ENCODE measurements at regions not wholly inside any gene's neighbourhood (a gene's known extent, or its start where the extent isn't known, plus 50 kb on each side); places are given as distances from the start of the nearest gene placed in this dataset.

DNA sequence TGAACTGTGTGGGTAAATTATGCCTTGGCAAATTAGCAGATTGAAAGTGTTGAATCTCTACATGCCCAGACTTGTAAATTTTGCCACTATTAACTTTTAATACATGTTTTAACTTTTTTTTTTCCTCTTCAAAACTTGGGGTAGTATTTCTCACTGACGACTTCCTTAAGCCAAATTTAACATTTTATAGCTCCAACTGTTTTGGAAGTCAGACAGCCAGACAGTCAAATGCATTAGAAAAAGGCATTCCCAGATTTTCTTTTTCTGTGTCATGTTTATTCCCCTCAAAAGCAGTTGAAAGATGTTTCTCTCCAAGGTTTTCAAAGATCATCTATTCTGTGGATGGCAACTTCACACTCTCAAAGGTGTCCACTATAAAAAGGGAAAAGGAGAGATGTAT, 226.8 kb upstream of the FN1 start (continued):
- TF ChIP-seq, protein P1, sequence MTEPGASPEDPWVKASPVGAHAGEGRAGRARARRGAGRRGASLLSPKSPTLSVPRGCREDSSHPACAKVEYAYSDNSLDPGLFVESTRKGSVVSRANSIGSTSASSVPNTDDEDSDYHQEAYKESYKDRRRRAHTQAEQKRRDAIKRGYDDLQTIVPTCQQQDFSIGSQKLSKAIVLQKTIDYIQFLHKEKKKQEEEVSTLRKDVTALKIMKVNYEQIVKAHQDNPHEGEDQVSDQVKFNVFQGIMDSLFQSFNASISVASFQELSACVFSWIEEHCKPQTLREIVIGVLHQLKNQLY (CRISPR knock-in tag; conservative IDR thresholded peaks at IDR 0.05), result no peak
- no peak for TF ChIP-seq SMAD1 (IDR thresholded peaks at IDR 0.05; ENCODE audit: low read depth, low read length, partially characterized antibody)
- no peak for TF ChIP-seq BHLHE40 (IDR thresholded peaks at IDR 0.05; ENCODE audit: low read length)
- TF ChIP-seq, protein P2, sequence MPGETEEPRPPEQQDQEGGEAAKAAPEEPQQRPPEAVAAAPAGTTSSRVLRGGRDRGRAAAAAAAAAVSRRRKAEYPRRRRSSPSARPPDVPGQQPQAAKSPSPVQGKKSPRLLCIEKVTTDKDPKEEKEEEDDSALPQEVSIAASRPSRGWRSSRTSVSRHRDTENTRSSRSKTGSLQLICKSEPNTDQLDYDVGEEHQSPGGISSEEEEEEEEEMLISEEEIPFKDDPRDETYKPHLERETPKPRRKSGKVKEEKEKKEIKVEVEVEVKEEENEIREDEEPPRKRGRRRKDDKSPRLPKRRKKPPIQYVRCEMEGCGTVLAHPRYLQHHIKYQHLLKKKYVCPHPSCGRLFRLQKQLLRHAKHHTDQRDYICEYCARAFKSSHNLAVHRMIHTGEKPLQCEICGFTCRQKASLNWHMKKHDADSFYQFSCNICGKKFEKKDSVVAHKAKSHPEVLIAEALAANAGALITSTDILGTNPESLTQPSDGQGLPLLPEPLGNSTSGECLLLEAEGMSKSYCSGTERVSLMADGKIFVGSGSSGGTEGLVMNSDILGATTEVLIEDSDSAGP (CRISPR knock-in tag; IDR thresholded peaks at IDR 0.05), result no peak

DNA sequence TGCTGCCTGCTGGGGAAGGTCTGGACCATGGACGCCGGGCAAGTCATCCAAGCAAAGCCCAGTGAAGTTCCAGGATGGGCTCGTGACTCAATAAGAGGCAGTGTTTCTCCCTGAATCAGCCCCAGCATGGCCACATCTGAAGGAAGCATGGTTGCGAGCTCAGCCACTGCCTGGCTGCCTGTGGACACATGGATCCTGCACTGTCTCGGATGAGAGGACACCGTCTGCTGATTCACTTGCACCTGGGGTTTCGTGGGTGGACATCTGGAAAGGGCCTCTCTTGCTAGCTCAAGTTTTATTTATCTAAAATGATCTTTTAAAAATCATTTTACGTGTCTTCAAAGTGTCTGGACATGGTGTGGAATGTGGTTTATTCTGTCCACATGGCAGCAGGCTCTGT, 224.8 kb upstream of the FN1 start:
- no peak overlapping the region for H3K27ac ChIP-seq (ENCODE audit: extremely low read depth, low read depth, low read length)
- no peaks in the 10 kb centered on the region for H3K27me3 ChIP-seq (ENCODE audit: control insufficient read depth in 2 of 2, insufficient read depth in 2 of 2, low read length in 2 of 2)
- DNase-seq (ENCODE audit: extremely low read depth in 1 of 4, low spot score in 3 of 4), result no peak
- H3K9me3 ChIP-seq (replicated peaks; ENCODE audit: control insufficient read depth, insufficient read depth, low read depth, low read length), result no peaks in the 10 kb centered on the region
- no peak for ATAC-seq
- H2AFZ ChIP-seq (ENCODE audit: low read depth, low read length), result no peak overlapping the region
- no peak overlapping the region for H3K4me2 ChIP-seq (ENCODE audit: insufficient read depth, low read length)
- H3K4me3 ChIP-seq, result no peak overlapping the region
- no peak overlapping the region for H3K9ac ChIP-seq (ENCODE audit: insufficient read depth in 1 of 2, low read depth in 2 of 2, low read length in 2 of 2)
- no peak for FAIRE-seq
- no peaks in the 10 kb centered on the region for H3K36me3 ChIP-seq (ENCODE audit: control insufficient read depth, insufficient read depth, low read length)
- 65% methylated on average over 8 of the region's 8 CpGs for WGBS (ENCODE audit: insufficient coverage, low coverage, missing lambda C conversion rate)
- intact Hi-C loops (cut with micrococcal nuclease) (no loop called here), in situ Hi-C loops (cut with MboI) (no loop called here)
- no peaks in the 10 kb centered on the region for H3K9me1 ChIP-seq (ENCODE audit: control insufficient read depth, insufficient read depth, low read length)
- BruUV-seq (replicated peaks), result no TSS peak
- no peaks in the 10 kb centered on the region for H4K20me1 ChIP-seq (replicated peaks; ENCODE audit: control insufficient read depth, insufficient read depth, low read length)
- ChIA-PET POLR2A (no interaction called here), CTCF (ENCODE audit: low intra/inter-chr PET ratio) (no interaction called here)
- no peaks in the 10 kb centered on the region for H3K4me1 ChIP-seq (replicated peaks in 1 of 2; ENCODE audit: control insufficient read depth in 2 of 2, insufficient read depth in 2 of 2, low read length in 2 of 2)
- no peaks in the 10 kb centered on the region for H3K79me2 ChIP-seq (ENCODE audit: control insufficient read depth, insufficient read depth, low read length)
- TF ChIP-seq GATAD2A (IDR thresholded peaks at IDR 0.05), result no peak
- TF ChIP-seq CHCHD3 (CRISPR knock-in tag; IDR thresholded peaks at IDR 0.05), result no peak
- TF ChIP-seq, protein P3, sequence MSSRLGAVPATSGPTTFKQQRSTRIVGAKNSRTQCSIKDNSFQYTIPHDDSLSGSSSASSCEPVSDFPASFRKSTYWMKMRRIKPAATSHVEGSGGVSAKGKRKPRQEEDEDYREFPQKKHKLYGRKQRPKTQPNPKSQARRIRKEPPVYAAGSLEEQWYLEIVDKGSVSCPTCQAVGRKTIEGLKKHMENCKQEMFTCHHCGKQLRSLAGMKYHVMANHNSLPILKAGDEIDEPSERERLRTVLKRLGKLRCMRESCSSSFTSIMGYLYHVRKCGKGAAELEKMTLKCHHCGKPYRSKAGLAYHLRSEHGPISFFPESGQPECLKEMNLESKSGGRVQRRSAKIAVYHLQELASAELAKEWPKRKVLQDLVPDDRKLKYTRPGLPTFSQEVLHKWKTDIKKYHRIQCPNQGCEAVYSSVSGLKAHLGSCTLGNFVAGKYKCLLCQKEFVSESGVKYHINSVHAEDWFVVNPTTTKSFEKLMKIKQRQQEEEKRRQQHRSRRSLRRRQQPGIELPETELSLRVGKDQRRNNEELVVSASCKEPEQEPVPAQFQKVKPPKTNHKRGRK (tag; IDR thresholded peaks at IDR 0.05), result no peak
- TF ChIP-seq, protein P4, sequence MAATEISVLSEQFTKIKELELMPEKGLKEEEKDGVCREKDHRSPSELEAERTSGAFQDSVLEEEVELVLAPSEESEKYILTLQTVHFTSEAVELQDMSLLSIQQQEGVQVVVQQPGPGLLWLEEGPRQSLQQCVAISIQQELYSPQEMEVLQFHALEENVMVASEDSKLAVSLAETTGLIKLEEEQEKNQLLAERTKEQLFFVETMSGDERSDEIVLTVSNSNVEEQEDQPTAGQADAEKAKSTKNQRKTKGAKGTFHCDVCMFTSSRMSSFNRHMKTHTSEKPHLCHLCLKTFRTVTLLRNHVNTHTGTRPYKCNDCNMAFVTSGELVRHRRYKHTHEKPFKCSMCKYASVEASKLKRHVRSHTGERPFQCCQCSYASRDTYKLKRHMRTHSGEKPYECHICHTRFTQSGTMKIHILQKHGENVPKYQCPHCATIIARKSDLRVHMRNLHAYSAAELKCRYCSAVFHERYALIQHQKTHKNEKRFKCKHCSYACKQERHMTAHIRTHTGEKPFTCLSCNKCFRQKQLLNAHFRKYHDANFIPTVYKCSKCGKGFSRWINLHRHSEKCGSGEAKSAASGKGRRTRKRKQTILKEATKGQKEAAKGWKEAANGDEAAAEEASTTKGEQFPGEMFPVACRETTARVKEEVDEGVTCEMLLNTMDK (IDR thresholded peaks at IDR 0.05; ENCODE audit: borderline replicate concordance, insufficient read depth, low read depth, low read length, poor library complexity, severe bottlenecking), result no peak
- no peak for TF ChIP-seq ZNF766 (CRISPR knock-in tag; conservative IDR thresholded peaks at IDR 0.05)
- TF ChIP-seq CBFA2T3 (IDR thresholded peaks at IDR 0.05), result no peak
- TF ChIP-seq EP300 (IDR thresholded peaks at IDR 0.05; ENCODE audit: low read length), result no peak
